Transverse colon (tissue), 4 donors: ENCODE measurements at regions not wholly inside any gene's neighbourhood (a gene's known extent, or its start where the extent isn't known, plus 50 kb on each side); places are given as distances from the start of the nearest gene placed in this dataset.

Experiments
- POLR2A ChIP-seq: fragments of 450-650 bp; IDR thresholded peaks from one replicate; pipeline ENCODE4 v1.6.1; 2016; ENCODE audit warnings: antibody characterized with exemption, mild to moderate bottlenecking, moderate library complexity
- POLR2AphosphoS5 ChIP-seq, 3 donors: sonication (generic); formaldehyde crosslinking; IDR thresholded peaks; one replicate each; pipeline ENCODE4 v1.6.1; 2016; ENCODE audit warnings: antibody characterized with exemption in 3 of 3
- TF ChIP-seq, protein P1 (sequence below), 5 experiments: fragments of 200-600 bp in 3 of 5; fragments of 450-650 bp in 2 of 5; sonication (generic) in 3 of 5; IDR thresholded peaks; 1 replicate in 2 of 5; 2 replicates in 3 of 5; pipeline ENCODE4 v1.5.1; 2016 to 2017; ENCODE audit warnings: antibody characterized with exemption in 5 of 5, inconsistent platforms in 3 of 5, mild to moderate bottlenecking in 2 of 5, moderate library complexity in 1 of 5

DNA sequence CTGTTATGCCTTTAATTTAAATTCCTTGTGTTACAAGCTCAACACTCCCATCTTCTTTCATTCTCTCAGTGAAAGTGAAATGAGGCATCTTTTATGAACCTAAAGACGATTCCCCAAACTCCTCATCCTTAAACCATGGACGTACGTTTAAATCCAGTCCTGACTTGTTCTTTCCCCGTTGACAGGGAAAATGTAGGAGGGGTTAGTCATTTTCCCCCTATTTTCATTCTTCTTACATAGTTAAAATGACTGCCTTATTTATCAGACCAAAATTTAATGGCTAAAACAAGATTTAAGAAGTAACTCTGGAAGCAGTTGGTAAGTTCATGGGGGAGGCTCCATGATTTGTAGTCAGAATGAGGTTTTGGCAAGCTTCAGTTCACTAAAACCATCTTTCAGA is 134.9 kb downstream of the KCNA5 start:
- TF ChIP-seq, protein P1, sequence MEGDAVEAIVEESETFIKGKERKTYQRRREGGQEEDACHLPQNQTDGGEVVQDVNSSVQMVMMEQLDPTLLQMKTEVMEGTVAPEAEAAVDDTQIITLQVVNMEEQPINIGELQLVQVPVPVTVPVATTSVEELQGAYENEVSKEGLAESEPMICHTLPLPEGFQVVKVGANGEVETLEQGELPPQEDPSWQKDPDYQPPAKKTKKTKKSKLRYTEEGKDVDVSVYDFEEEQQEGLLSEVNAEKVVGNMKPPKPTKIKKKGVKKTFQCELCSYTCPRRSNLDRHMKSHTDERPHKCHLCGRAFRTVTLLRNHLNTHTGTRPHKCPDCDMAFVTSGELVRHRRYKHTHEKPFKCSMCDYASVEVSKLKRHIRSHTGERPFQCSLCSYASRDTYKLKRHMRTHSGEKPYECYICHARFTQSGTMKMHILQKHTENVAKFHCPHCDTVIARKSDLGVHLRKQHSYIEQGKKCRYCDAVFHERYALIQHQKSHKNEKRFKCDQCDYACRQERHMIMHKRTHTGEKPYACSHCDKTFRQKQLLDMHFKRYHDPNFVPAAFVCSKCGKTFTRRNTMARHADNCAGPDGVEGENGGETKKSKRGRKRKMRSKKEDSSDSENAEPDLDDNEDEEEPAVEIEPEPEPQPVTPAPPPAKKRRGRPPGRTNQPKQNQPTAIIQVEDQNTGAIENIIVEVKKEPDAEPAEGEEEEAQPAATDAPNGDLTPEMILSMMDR (IDR thresholded peaks at IDR 0.05) = no peak
- TF ChIP-seq POLR2AphosphoS5 (IDR thresholded peaks at IDR 0.05) (no peak), POLR2A (no peak)
